ENCODE measurements at regions not wholly inside any gene's neighbourhood (a gene's known extent, or its start where the extent isn't known, plus 50 kb on each side); places are given as distances from the start of the nearest gene placed in this dataset.

DNA sequence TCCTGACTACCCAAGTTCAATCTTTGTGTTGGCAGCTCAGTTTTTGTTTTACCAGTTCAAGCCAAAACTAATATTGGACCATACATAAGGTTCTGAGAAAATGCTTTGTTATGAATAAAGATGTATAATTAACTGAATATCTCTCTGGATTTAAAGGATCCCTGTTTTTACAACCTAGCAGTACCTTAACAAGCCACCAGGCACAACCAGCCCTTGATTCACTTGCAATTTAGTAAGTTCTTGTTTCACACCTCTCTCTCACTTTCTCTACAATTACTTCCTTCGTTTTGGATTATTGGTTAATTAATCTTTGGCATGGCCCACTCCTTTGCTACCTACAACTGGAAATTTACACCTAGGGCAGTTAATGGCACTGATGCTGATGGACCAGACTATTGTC lies 531.9 kb downstream of the SQOR start:
- DNase-seq = no peak
- Histone ChIP-seq H3F3A (ENCODE audit: low read length, unreplicated experiment) (no peaks in the 10 kb centered on the region), H3K4me3 (ENCODE audit: low read length) (no peak overlapping the region), H3K27me3 (ENCODE audit: low read length) (no peaks in the 10 kb centered on the region), H3K36me3 (ENCODE audit: low read depth, low read length) (no peaks in the 10 kb centered on the region), H3K9me3 (ENCODE audit: low read length) (no peaks in the 10 kb centered on the region; the same call in 1 of the 2 replicates), H2AFZ (ENCODE audit: low read length) (no peak overlapping the region), H3K27ac (ENCODE audit: low read length) (no peak overlapping the region), H3K79me2 (ENCODE audit: low read length) (no peaks in the 10 kb centered on the region), H3K9me2 (replicated peaks; ENCODE audit: low read length) (no peaks in the 10 kb centered on the region), H4K20me1 (ENCODE audit: low read length) (no peaks in the 10 kb centered on the region), H3K4me1 (ENCODE audit: insufficient read depth, low read length) (peaks cover 7% of the 10 kb centered on the region; the same call in 1 of the 2 replicates), H3K4me2 (ENCODE audit: low read length) (no peak overlapping the region), H3K9ac (ENCODE audit: low read length) (no peak overlapping the region)
- TF ChIP-seq, protein P1, sequence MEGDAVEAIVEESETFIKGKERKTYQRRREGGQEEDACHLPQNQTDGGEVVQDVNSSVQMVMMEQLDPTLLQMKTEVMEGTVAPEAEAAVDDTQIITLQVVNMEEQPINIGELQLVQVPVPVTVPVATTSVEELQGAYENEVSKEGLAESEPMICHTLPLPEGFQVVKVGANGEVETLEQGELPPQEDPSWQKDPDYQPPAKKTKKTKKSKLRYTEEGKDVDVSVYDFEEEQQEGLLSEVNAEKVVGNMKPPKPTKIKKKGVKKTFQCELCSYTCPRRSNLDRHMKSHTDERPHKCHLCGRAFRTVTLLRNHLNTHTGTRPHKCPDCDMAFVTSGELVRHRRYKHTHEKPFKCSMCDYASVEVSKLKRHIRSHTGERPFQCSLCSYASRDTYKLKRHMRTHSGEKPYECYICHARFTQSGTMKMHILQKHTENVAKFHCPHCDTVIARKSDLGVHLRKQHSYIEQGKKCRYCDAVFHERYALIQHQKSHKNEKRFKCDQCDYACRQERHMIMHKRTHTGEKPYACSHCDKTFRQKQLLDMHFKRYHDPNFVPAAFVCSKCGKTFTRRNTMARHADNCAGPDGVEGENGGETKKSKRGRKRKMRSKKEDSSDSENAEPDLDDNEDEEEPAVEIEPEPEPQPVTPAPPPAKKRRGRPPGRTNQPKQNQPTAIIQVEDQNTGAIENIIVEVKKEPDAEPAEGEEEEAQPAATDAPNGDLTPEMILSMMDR (conservative IDR thresholded peaks at IDR 0.05; ENCODE audit: low read depth, low read length) = no peak
- no peak for TF ChIP-seq EZH2 (IDR thresholded peaks at IDR 0.05; ENCODE audit: low read length, unreplicated experiment)
- TF ChIP-seq EZH2phosphoT487 (IDR thresholded peaks at IDR 0.05; ENCODE audit: borderline replicate concordance, low read length) = no peak
- no peak for ATAC-seq
- ChIA-PET POLR2A (ENCODE audit: unreplicated experiment) (no interaction called here), CTCF (no interaction called here)
- intact Hi-C loops (cut with micrococcal nuclease) = no loop called here
- BruUV-seq (replicated peaks) = no TSS peak

DNA sequence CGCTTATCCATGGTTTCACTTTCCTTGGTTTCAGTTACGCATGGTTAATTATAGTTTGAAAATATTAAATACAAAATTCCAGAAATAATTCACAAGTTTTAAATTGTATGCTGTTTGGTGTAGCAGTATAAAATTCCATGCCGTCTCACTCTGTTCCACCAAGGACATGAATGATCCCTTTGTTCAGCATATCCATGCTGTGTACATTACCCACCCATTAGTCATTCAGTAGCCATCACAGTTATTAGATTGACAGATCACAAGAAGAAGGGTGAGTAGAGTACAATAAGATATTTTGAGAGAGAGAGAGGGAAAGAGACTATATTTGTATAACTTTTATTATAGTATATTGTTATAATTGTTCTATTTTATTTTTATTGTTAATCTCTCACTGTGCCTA lies 535.5 kb downstream of the SQOR start:
- no peak for TF ChIP-seq EZH2 (IDR thresholded peaks at IDR 0.05; ENCODE audit: low read length, unreplicated experiment)
- TF ChIP-seq, protein P1 (conservative IDR thresholded peaks at IDR 0.05; ENCODE audit: low read depth, low read length) = no peak
- TF ChIP-seq EZH2phosphoT487 (IDR thresholded peaks at IDR 0.05; ENCODE audit: borderline replicate concordance, low read length) = no peak
- Histone ChIP-seq H3K9ac (ENCODE audit: low read length) (no peak overlapping the region), H3K27ac (ENCODE audit: low read length) (peak overlapping the region; percentile 60), H2AFZ (ENCODE audit: low read length) (no peak overlapping the region), H3K9me3 (ENCODE audit: low read length) (no peaks in the 10 kb centered on the region; the same call in 1 of the 2 replicates), H4K20me1 (ENCODE audit: low read length) (no peaks in the 10 kb centered on the region), H3K27me3 (ENCODE audit: low read length) (no peaks in the 10 kb centered on the region), H3F3A (ENCODE audit: low read length, unreplicated experiment) (no peaks in the 10 kb centered on the region), H3K36me3 (ENCODE audit: low read depth, low read length) (no peaks in the 10 kb centered on the region), H3K79me2 (ENCODE audit: low read length) (no peaks in the 10 kb centered on the region), H3K4me2 (ENCODE audit: low read length) (no peak overlapping the region; the same call in 1 of the 2 replicates), H3K4me1 (ENCODE audit: insufficient read depth, low read length) (peaks cover 7% of the 10 kb centered on the region; the same call in 1 of the 2 replicates), H3K9me2 (replicated peaks; ENCODE audit: low read length) (no peaks in the 10 kb centered on the region), H3K4me3 (ENCODE audit: low read length) (no peak overlapping the region)
- CTCF ChIA-PET = no interaction called here
- POLR2A ChIA-PET (ENCODE audit: unreplicated experiment) = no interaction called here
- BruUV-seq (replicated peaks) = no TSS peak
- DNase-seq = peak; percentile 63
- peak; percentile 99 for ATAC-seq
- intact Hi-C loops (cut with micrococcal nuclease) = no loop called here

DNA sequence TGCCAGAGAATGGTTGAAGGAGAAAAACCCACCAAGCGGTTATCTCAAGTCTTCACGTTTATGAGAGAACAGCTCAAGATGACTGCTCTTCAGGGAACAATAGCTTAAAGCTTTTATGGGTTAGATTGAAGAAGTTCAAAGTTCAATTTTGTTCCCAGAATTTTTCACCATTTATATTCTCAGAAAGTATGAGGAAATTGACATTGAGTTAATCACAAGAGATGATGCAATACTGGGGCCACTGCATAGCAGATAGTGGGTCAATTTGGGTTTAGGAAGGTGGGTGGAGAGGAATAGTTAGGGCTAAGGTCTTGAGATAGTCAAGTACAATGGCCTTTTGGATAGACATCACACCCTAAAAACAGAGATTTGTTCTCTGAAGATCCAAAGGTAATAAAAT lies 539.3 kb downstream of the SQOR start:
- no peak for ATAC-seq
- H2AFZ ChIP-seq (ENCODE audit: low read length) = no peak overlapping the region
- H3K4me1 ChIP-seq (ENCODE audit: insufficient read depth, low read length) = peaks cover 7% of the 10 kb centered on the region; the same call in 1 of the 2 replicates
- ChIA-PET POLR2A (ENCODE audit: unreplicated experiment) (no interaction called here), CTCF (no interaction called here)
- BruUV-seq (replicated peaks) = no TSS peak
- no peaks in the 10 kb centered on the region for H3K9me2 ChIP-seq (replicated peaks; ENCODE audit: low read length)
- no peak overlapping the region for H3K9ac ChIP-seq (ENCODE audit: low read length)
- no peaks in the 10 kb centered on the region; the same call in 1 of the 2 replicates for H3K9me3 ChIP-seq (ENCODE audit: low read length)
- no peak overlapping the region for H3K4me3 ChIP-seq (ENCODE audit: low read length)
- no peaks in the 10 kb centered on the region for H4K20me1 ChIP-seq (ENCODE audit: low read length)
- TF ChIP-seq EZH2phosphoT487 (IDR thresholded peaks at IDR 0.05; ENCODE audit: borderline replicate concordance, low read length) = no peak
- no peak for TF ChIP-seq EZH2 (IDR thresholded peaks at IDR 0.05; ENCODE audit: low read length, unreplicated experiment)
- TF ChIP-seq, protein P1 (conservative IDR thresholded peaks at IDR 0.05; ENCODE audit: low read depth, low read length) = no peak
- intact Hi-C loops (cut with micrococcal nuclease) = no loop called here
- H3K4me2 ChIP-seq (ENCODE audit: low read length) = no peak overlapping the region
- H3K79me2 ChIP-seq (ENCODE audit: low read length) = no peaks in the 10 kb centered on the region
- no peaks in the 10 kb centered on the region for H3K36me3 ChIP-seq (ENCODE audit: low read depth, low read length)
- H3K27ac ChIP-seq (ENCODE audit: low read length) = no peak overlapping the region
- no peaks in the 10 kb centered on the region for H3F3A ChIP-seq (ENCODE audit: low read length, unreplicated experiment)
- no peaks in the 10 kb centered on the region for H3K27me3 ChIP-seq (ENCODE audit: low read length)
- DNase-seq = no peak

Data from PC-3 (cell line).